Loucy (cell line): ENCODE measurements at regions not wholly inside any gene's neighbourhood (a gene's known extent, or its start where the extent isn't known, plus 50 kb on each side); places are given as distances from the start of the nearest gene placed in this dataset.

Experiments used
- EZH2phosphoT487 ChIP-seq: fragments of 200-600 bp; IDR thresholded peaks from 2 replicates; pipeline ENCODE4 v1.6.1; 2018; ENCODE audit warnings: antibody characterized with exemption, mild to moderate bottlenecking, moderate library complexity, borderline replicate concordance
- TF ChIP-seq, protein P1 (sequence below): fragments of 200-600 bp; sonication (generic); conservative IDR thresholded peaks from 2 replicates; pipeline ENCODE4 v1.5.1; 2014; ENCODE audit warnings: mild to moderate bottlenecking, antibody characterized with exemption, low read length

DNA sequence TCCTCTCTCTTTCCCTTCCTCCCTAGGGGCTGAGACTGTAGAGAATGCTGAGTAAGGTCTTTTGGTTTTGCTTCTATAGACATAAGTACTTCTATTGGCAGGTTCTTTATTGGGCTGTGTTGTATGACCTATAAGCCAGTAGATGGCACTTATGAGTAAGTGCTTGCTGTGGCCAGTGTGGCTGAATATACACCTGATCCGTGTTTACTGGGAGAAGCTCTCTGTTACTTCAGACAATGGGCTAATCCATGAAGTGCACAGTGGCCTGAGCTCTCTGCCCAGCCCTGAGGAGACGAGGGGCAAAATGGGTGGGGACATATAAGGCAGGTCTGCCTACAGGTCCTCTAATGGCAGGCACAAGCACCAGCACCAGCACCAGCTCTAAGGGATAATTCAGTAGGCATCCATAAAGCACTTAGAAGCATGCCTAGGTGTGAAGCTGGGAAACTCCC, 610.3 kb downstream of the RNF144B start:
- TF ChIP-seq, protein P1, sequence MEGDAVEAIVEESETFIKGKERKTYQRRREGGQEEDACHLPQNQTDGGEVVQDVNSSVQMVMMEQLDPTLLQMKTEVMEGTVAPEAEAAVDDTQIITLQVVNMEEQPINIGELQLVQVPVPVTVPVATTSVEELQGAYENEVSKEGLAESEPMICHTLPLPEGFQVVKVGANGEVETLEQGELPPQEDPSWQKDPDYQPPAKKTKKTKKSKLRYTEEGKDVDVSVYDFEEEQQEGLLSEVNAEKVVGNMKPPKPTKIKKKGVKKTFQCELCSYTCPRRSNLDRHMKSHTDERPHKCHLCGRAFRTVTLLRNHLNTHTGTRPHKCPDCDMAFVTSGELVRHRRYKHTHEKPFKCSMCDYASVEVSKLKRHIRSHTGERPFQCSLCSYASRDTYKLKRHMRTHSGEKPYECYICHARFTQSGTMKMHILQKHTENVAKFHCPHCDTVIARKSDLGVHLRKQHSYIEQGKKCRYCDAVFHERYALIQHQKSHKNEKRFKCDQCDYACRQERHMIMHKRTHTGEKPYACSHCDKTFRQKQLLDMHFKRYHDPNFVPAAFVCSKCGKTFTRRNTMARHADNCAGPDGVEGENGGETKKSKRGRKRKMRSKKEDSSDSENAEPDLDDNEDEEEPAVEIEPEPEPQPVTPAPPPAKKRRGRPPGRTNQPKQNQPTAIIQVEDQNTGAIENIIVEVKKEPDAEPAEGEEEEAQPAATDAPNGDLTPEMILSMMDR, result peak; percentile 73
- no peak for TF ChIP-seq EZH2phosphoT487
